ENCODE measurements at regions not wholly inside any gene's neighbourhood (a gene's known extent, or its start where the extent isn't known, plus 50 kb on each side); places are given as distances from the start of the nearest gene placed in this dataset.

DNA sequence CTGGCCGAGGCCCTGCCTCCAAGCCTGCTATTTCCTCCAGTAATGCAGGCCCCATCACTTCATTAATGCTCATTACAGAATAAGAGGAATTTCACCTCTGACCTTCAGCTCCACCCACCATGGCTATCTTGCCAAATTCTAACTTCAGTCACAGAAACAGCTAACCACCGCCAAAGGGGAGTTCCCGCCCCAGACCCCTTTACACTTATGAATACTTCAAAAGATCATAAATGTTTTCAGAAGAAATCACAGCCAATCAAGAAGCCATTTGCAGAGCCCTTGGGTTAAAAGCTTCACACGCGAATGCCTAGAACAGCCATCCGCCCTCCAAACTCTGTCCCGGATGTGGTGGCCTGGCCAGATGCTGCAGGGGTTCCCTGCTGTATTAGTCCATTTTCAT, 73.8 kb upstream of the TWIST2 start:
- Histone ChIP-seq H3K27me3 (ENCODE audit: insufficient read depth, poor library complexity, severe bottlenecking) (no peaks in the 10 kb centered on the region), H3K27ac (replicated peaks) (no peak overlapping the region), H3K4me3 (replicated peaks; ENCODE audit: insufficient read depth, low read length) (no peak overlapping the region)
- no peak for DNase-seq (ENCODE audit: low read depth in 1 of 2, low spot score in 1 of 2)
- TF ChIP-seq, protein P1, sequence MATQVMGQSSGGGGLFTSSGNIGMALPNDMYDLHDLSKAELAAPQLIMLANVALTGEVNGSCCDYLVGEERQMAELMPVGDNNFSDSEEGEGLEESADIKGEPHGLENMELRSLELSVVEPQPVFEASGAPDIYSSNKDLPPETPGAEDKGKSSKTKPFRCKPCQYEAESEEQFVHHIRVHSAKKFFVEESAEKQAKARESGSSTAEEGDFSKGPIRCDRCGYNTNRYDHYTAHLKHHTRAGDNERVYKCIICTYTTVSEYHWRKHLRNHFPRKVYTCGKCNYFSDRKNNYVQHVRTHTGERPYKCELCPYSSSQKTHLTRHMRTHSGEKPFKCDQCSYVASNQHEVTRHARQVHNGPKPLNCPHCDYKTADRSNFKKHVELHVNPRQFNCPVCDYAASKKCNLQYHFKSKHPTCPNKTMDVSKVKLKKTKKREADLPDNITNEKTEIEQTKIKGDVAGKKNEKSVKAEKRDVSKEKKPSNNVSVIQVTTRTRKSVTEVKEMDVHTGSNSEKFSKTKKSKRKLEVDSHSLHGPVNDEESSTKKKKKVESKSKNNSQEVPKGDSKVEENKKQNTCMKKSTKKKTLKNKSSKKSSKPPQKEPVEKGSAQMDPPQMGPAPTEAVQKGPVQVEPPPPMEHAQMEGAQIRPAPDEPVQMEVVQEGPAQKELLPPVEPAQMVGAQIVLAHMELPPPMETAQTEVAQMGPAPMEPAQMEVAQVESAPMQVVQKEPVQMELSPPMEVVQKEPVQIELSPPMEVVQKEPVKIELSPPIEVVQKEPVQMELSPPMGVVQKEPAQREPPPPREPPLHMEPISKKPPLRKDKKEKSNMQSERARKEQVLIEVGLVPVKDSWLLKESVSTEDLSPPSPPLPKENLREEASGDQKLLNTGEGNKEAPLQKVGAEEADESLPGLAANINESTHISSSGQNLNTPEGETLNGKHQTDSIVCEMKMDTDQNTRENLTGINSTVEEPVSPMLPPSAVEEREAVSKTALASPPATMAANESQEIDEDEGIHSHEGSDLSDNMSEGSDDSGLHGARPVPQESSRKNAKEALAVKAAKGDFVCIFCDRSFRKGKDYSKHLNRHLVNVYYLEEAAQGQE (IDR thresholded peaks at IDR 0.05; ENCODE audit: insufficient replicate concordance, low read depth): no peak
- no peak for TF ChIP-seq SPI1 (IDR thresholded peaks at IDR 0.05; ENCODE audit: borderline replicate concordance, low read depth)
- no peak for TF ChIP-seq GABPA (IDR thresholded peaks at IDR 0.05; ENCODE audit: low read depth)
- TF ChIP-seq POLR2AphosphoS5 (IDR thresholded peaks at IDR 0.05; ENCODE audit: low read depth): no peak
- TF ChIP-seq, protein P2, sequence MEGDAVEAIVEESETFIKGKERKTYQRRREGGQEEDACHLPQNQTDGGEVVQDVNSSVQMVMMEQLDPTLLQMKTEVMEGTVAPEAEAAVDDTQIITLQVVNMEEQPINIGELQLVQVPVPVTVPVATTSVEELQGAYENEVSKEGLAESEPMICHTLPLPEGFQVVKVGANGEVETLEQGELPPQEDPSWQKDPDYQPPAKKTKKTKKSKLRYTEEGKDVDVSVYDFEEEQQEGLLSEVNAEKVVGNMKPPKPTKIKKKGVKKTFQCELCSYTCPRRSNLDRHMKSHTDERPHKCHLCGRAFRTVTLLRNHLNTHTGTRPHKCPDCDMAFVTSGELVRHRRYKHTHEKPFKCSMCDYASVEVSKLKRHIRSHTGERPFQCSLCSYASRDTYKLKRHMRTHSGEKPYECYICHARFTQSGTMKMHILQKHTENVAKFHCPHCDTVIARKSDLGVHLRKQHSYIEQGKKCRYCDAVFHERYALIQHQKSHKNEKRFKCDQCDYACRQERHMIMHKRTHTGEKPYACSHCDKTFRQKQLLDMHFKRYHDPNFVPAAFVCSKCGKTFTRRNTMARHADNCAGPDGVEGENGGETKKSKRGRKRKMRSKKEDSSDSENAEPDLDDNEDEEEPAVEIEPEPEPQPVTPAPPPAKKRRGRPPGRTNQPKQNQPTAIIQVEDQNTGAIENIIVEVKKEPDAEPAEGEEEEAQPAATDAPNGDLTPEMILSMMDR (IDR thresholded peaks at IDR 0.05; ENCODE audit: insufficient read depth, low read length): no peak

DNA sequence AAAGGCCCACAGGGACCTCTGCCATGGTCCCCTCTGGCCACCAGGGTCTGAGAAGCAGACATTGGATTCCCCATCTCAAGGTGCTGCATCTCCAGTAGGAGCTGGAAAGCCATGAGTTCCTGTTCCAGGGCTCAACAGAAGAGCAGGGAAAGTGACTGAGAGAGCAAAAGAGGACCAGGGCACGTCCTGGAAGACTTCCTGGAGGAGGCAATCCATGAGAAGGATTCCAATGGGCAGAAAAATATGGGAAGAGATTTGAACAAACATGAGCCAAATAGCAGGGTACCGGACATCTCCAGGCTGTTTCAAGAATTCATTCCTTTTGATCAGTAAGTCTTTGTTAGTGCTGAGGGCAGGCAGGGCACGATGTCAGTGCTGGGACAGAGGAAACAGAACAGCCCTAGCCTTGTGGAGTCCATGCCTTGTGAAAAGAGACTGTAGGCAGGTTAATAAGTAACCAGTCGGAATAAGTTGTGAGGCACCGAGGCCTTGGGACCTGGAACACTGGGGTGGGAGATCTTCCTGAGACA, 72.8 kb upstream of the TWIST2 start:
- no peak overlapping the region for H3K27ac ChIP-seq (replicated peaks)
- no peaks in the 10 kb centered on the region for H3K27me3 ChIP-seq (ENCODE audit: insufficient read depth, poor library complexity, severe bottlenecking)
- no peak overlapping the region for H3K4me3 ChIP-seq (replicated peaks; ENCODE audit: insufficient read depth, low read length)
- no peak for DNase-seq (ENCODE audit: low read depth in 1 of 2, low spot score in 1 of 2)
- TF ChIP-seq POLR2AphosphoS5 (IDR thresholded peaks at IDR 0.05; ENCODE audit: low read depth) (no peak), SPI1 (IDR thresholded peaks at IDR 0.05; ENCODE audit: borderline replicate concordance, low read depth) (no peak), GABPA (IDR thresholded peaks at IDR 0.05; ENCODE audit: low read depth) (no peak)
- TF ChIP-seq, protein P2 (IDR thresholded peaks at IDR 0.05; ENCODE audit: insufficient read depth, low read length): no peak
- TF ChIP-seq, protein P1 (IDR thresholded peaks at IDR 0.05; ENCODE audit: insufficient replicate concordance, low read depth): no peak

DNA sequence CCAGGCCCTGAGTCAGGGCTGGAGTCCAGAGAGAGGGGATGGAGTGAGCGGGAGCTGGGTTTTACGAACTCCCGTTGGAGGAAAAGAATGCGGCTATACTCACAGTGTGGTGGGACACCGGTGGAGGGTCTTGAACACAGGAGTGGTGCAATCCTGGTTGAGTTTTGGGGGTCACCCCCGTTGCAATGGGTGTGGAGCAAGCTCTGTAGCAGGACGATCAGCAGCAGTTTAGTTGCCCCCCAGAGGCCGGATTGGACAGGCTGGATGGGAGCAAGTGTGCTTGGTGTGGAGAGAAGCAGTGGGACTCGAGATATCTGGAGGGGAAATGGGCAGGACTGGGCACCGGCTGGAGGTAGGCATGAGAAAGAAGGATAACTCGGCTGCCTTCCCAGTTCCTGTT, 72.3 kb upstream of the TWIST2 start:
- TF ChIP-seq POLR2AphosphoS5 (IDR thresholded peaks at IDR 0.05; ENCODE audit: low read depth) (no peak), SPI1 (IDR thresholded peaks at IDR 0.05; ENCODE audit: borderline replicate concordance, low read depth) (no peak)
- TF ChIP-seq, protein P2 (IDR thresholded peaks at IDR 0.05; ENCODE audit: insufficient read depth, low read length): no peak
- TF ChIP-seq, protein P1 (IDR thresholded peaks at IDR 0.05; ENCODE audit: insufficient replicate concordance, low read depth): no peak
- DNase-seq (ENCODE audit: low read depth in 1 of 2, low spot score in 1 of 2): no peak
- no peak overlapping the region; the same call in 1 of the 2 replicates for H3K27ac ChIP-seq (replicated peaks)
- H3K27me3 ChIP-seq (ENCODE audit: insufficient read depth, poor library complexity, severe bottlenecking): no peaks in the 10 kb centered on the region
- no peak overlapping the region for H3K4me3 ChIP-seq (replicated peaks; ENCODE audit: insufficient read depth, low read length)

All from HL-60 (cell line).